ENCODE measurements at regions not wholly inside any gene's neighbourhood (a gene's known extent, or its start where the extent isn't known, plus 50 kb on each side); places are given as distances from the start of the nearest gene placed in this dataset.

- CTCF ChIA-PET: interaction anchor here (0.9 to 1.5 kb wide), 2 partner anchors 22 to 193 kb away, joined by 3 to 4 read pairs; no protein-coding TSS in a partner anchor
- Histone ChIP-seq H3K4me3 (ENCODE audit: control insufficient read depth in 1 of 7, extremely low read depth in 1 of 7, insufficient read depth in 4 of 7, low read depth in 2 of 7, low read length in 6 of 7) (no peak overlapping the region), H3K27ac (ENCODE audit: insufficient read depth in 1 of 2, low read depth in 1 of 2, low read length in 2 of 2, poor library complexity in 1 of 2, severe bottlenecking in 2 of 2) (no peak overlapping the region), H3K27me3 (replicated peaks in 2 of 5; ENCODE audit: control insufficient read depth in 4 of 5, insufficient read depth in 5 of 5, low read length in 4 of 5) (peaks cover 0 to 7% (median 0%) of the 10 kb centered on the region in 5 experiments), H3K36me3 (ENCODE audit: control insufficient read depth in 4 of 4, insufficient read depth in 4 of 4, low read length in 3 of 4) (no peaks in the 10 kb centered on the region), H3K9me3 (ENCODE audit: control extremely low read depth in 1 of 5, control insufficient read depth in 4 of 5, insufficient read depth in 2 of 5, low read depth in 1 of 5, low read length in 4 of 5) (no peaks in the 10 kb centered on the region), H3K4me1 (ENCODE audit: control extremely low read depth in 1 of 4, control insufficient read depth in 4 of 4, insufficient read depth in 4 of 4, low read length in 3 of 4) (no peaks in the 10 kb centered on the region)
- WGBS (ENCODE audit: insufficient coverage): 92% methylated on average over 4 of the region's 5 CpGs
- POLR2A ChIA-PET: no interaction called here
- no peak for DNase-seq
Measured at GRCh38 chr15:38195191-38195901, 57.3 kb upstream of the SPRED1 start.

- H3K27ac ChIP-seq (ENCODE audit: insufficient read depth in 1 of 2, low read depth in 1 of 2, low read length in 2 of 2, poor library complexity in 1 of 2, severe bottlenecking in 2 of 2): no peak overlapping the region
- H3K9me3 ChIP-seq (ENCODE audit: control extremely low read depth in 1 of 5, control insufficient read depth in 4 of 5, insufficient read depth in 2 of 5, low read depth in 1 of 5, low read length in 4 of 5): no peaks in the 10 kb centered on the region
- H3K27me3 ChIP-seq (replicated peaks in 2 of 5; ENCODE audit: control insufficient read depth in 4 of 5, insufficient read depth in 5 of 5, low read length in 4 of 5): peaks cover 0 to 4% (median 0%) of the 10 kb centered on the region in 5 experiments
- no peaks in the 10 kb centered on the region for H3K36me3 ChIP-seq (ENCODE audit: control insufficient read depth in 4 of 4, insufficient read depth in 4 of 4, low read length in 3 of 4)
- ChIA-PET CTCF (interaction anchor here (0.9 to 1.5 kb wide), 2 partner anchors 21 to 194 kb away, joined by 3 to 4 read pairs; no protein-coding TSS in a partner anchor), POLR2A (no interaction called here)
- H3K4me3 ChIP-seq (ENCODE audit: control insufficient read depth in 1 of 7, extremely low read depth in 1 of 7, insufficient read depth in 4 of 7, low read depth in 2 of 7, low read length in 6 of 7): no peak overlapping the region
- H3K4me1 ChIP-seq (ENCODE audit: control extremely low read depth in 1 of 4, control insufficient read depth in 4 of 4, insufficient read depth in 4 of 4, low read length in 3 of 4): no peaks in the 10 kb centered on the region
- WGBS (ENCODE audit: insufficient coverage): no CpG with 5 or more reads among the region's 1 CpG
- no peak for DNase-seq
Measured at GRCh38 chr15:38196076-38196475, 56.6 kb upstream of the SPRED1 start.

GRCh38 chr15:38197553-38197952 lies 55.1 kb upstream of the SPRED1 start:
- no peak overlapping the region for H3K4me3 ChIP-seq (ENCODE audit: control insufficient read depth in 1 of 7, extremely low read depth in 1 of 7, insufficient read depth in 4 of 7, low read depth in 2 of 7, low read length in 6 of 7)
- no peaks in the 10 kb centered on the region for H3K27me3 ChIP-seq (replicated peaks in 2 of 5; ENCODE audit: control insufficient read depth in 4 of 5, insufficient read depth in 5 of 5, low read length in 4 of 5)
- no peaks in the 10 kb centered on the region for H3K9me3 ChIP-seq (ENCODE audit: control extremely low read depth in 1 of 5, control insufficient read depth in 4 of 5, insufficient read depth in 2 of 5, low read depth in 1 of 5, low read length in 4 of 5)
- POLR2A ChIA-PET: no interaction called here
- DNase-seq: no peak
- 92% methylated on average over 2 of the region's 4 CpGs for WGBS (ENCODE audit: insufficient coverage)
- no peak overlapping the region for H3K27ac ChIP-seq (ENCODE audit: insufficient read depth in 1 of 2, low read depth in 1 of 2, low read length in 2 of 2, poor library complexity in 1 of 2, severe bottlenecking in 2 of 2)
- H3K4me1 ChIP-seq (ENCODE audit: control extremely low read depth in 1 of 4, control insufficient read depth in 4 of 4, insufficient read depth in 4 of 4, low read length in 3 of 4): no peaks in the 10 kb centered on the region
- CTCF ChIA-PET: no interaction called here
- H3K36me3 ChIP-seq (ENCODE audit: control insufficient read depth in 4 of 4, insufficient read depth in 4 of 4, low read length in 3 of 4): no peaks in the 10 kb centered on the region

GRCh38 chr15:38201714-38202113 lies 50.9 kb upstream of the SPRED1 start:
- Histone ChIP-seq H3K36me3 (ENCODE audit: control insufficient read depth in 4 of 4, insufficient read depth in 4 of 4, low read length in 3 of 4) (no peaks in the 10 kb centered on the region), H3K27ac (ENCODE audit: insufficient read depth in 1 of 2, low read depth in 1 of 2, low read length in 2 of 2, poor library complexity in 1 of 2, severe bottlenecking in 2 of 2) (no peak overlapping the region), H3K27me3 (replicated peaks in 2 of 5; ENCODE audit: control insufficient read depth in 4 of 5, insufficient read depth in 5 of 5, low read length in 4 of 5) (no peaks in the 10 kb centered on the region), H3K4me1 (ENCODE audit: control extremely low read depth in 1 of 4, control insufficient read depth in 4 of 4, insufficient read depth in 4 of 4, low read length in 3 of 4) (no peaks in the 10 kb centered on the region), H3K9me3 (ENCODE audit: control extremely low read depth in 1 of 5, control insufficient read depth in 4 of 5, insufficient read depth in 2 of 5, low read depth in 1 of 5, low read length in 4 of 5) (peaks cover 0 to 3% (median 0%) of the 10 kb centered on the region in 5 experiments), H3K4me3 (ENCODE audit: control insufficient read depth in 1 of 7, extremely low read depth in 1 of 7, insufficient read depth in 4 of 7, low read depth in 2 of 7, low read length in 6 of 7) (no peak overlapping the region)
- ChIA-PET CTCF (no interaction called here), POLR2A (no interaction called here)
- no CpG with 5 or more reads among the region's 3 CpGs for WGBS (ENCODE audit: insufficient coverage)
- DNase-seq: no peak

GRCh38 chr15:38202361-38202760 lies 50.3 kb upstream of the SPRED1 start:
- H3K4me1 ChIP-seq (ENCODE audit: control extremely low read depth in 1 of 4, control insufficient read depth in 4 of 4, insufficient read depth in 4 of 4, low read length in 3 of 4): no peaks in the 10 kb centered on the region
- no peak for DNase-seq
- no peak overlapping the region for H3K27ac ChIP-seq (ENCODE audit: insufficient read depth in 1 of 2, low read depth in 1 of 2, low read length in 2 of 2, poor library complexity in 1 of 2, severe bottlenecking in 2 of 2)
- peaks cover 0 to 3% (median 0%) of the 10 kb centered on the region in 5 experiments for H3K9me3 ChIP-seq (ENCODE audit: control extremely low read depth in 1 of 5, control insufficient read depth in 4 of 5, insufficient read depth in 2 of 5, low read depth in 1 of 5, low read length in 4 of 5)
- no peaks in the 10 kb centered on the region for H3K36me3 ChIP-seq (ENCODE audit: control insufficient read depth in 4 of 4, insufficient read depth in 4 of 4, low read length in 3 of 4)
- ChIA-PET CTCF (no interaction called here), POLR2A (no interaction called here)
- no peaks in the 10 kb centered on the region for H3K27me3 ChIP-seq (replicated peaks in 2 of 5; ENCODE audit: control insufficient read depth in 4 of 5, insufficient read depth in 5 of 5, low read length in 4 of 5)
- WGBS (ENCODE audit: insufficient coverage): 83% methylated on average over 1 of the region's 1 CpG
- no peak overlapping the region for H3K4me3 ChIP-seq (ENCODE audit: control insufficient read depth in 1 of 7, extremely low read depth in 1 of 7, insufficient read depth in 4 of 7, low read depth in 2 of 7, low read length in 6 of 7)
